HEK293 (cell line): ENCODE measurements at regions not wholly inside any gene's neighbourhood (a gene's known extent, or its start where the extent isn't known, plus 50 kb on each side); places are given as distances from the start of the nearest gene placed in this dataset.

Source experiments
- CTCF ChIA-PET: fragments of 350-600 bp; formaldehyde crosslinking; extraction: SDS; loops from one replicate; lab custom pipeline; 2021; ENCODE audit warnings: antibody characterized with exemption; lab: Yijun Ruan, JAX
- POLR2A ChIA-PET: fragments of 300-600 bp; formaldehyde crosslinking; extraction: SDS; loops from one replicate; lab custom pipeline; 2020; ENCODE audit warnings: antibody characterized with exemption, inconsistent platforms; lab: Yijun Ruan, JAX
- H3K27ac ChIP-seq: fragments of 200-500 bp; sonication (Bioruptor generic); 2 replicates; pipeline ENCODE4 v1.5.1; 2014; ENCODE audit warnings: low read depth, low read length, control low read depth, inconsistent platforms; ENCODE audit errors: extremely low read depth
- H3K36me3 ChIP-seq, 2 experiments: fragments of 200-500 bp in 1 of 2; sonication (Bioruptor generic) in 1 of 2; 1 replicate in 1 of 2; 2 replicates in 1 of 2; pipeline ENCODE4 v1.5.1; 2014 to 2017; ENCODE audit warnings: inconsistent platforms in 2 of 2, low read length in 2 of 2; ENCODE audit not compliant: control insufficient read depth in 2 of 2, insufficient read depth in 1 of 2
- H3K4me1 ChIP-seq: fragments of 200-500 bp; sonication (Bioruptor generic); 2 replicates; pipeline ENCODE4 v1.5.1; 2014; ENCODE audit warnings: mild to moderate bottlenecking, low read length, inconsistent platforms; ENCODE audit not compliant: control insufficient read depth, insufficient read depth
- H3K4me3 ChIP-seq: 2 replicates; pipeline ENCODE4 v1.5.1; 2011; ENCODE audit warnings: low read depth, mild to moderate bottlenecking, control low read depth, low read length, moderate library complexity
- H3K9me3 ChIP-seq: fragments of 200-500 bp; sonication (Bioruptor generic); 2 replicates; pipeline ENCODE4 v1.5.1; 2014; ENCODE audit warnings: low read depth, low read length, inconsistent platforms; ENCODE audit not compliant: control insufficient read depth, insufficient read depth
- ATF2 ChIP-seq: fragments of 450-650 bp; formaldehyde crosslinking; IDR thresholded peaks from 2 replicates; pipeline ENCODE4 v1.5.1; 2016; ENCODE audit warnings: missing biosample characterization, missing genetic modification characterization, low read depth
- BCL6B ChIP-seq: fragments of 450-650 bp; formaldehyde crosslinking; IDR thresholded peaks from 2 replicates; pipeline ENCODE4 v1.5.1; 2017; ENCODE audit warnings: missing biosample characterization, missing genetic modification characterization
- HIC1 ChIP-seq: fragments of 450-650 bp; formaldehyde crosslinking; IDR thresholded peaks from 2 replicates; pipeline ENCODE4 v1.5.1; 2016; ENCODE audit warnings: missing biosample characterization, missing genetic modification characterization
- KLF8 ChIP-seq: fragments of 450-650 bp; formaldehyde crosslinking; IDR thresholded peaks from 2 replicates; pipeline ENCODE4 v1.5.1; 2016; ENCODE audit warnings: missing biosample characterization, missing genetic modification characterization
- MYNN ChIP-seq: fragments of 450-650 bp; formaldehyde crosslinking; IDR thresholded peaks from 2 replicates; pipeline ENCODE4 v1.5.1; 2016; ENCODE audit warnings: missing biosample characterization, missing genetic modification characterization, borderline replicate concordance
- TCF7L2 ChIP-seq: IDR thresholded peaks from 2 replicates; pipeline ENCODE4 v1.6.1; 2011; ENCODE audit warnings: low read depth, mild to moderate bottlenecking, inconsistent platforms, low read length, moderate library complexity, borderline replicate concordance
- ZBTB6 ChIP-seq: fragments of 450-650 bp; formaldehyde crosslinking; IDR thresholded peaks from 2 replicates; pipeline ENCODE4 v1.5.1; 2017; ENCODE audit warnings: missing biosample characterization, missing genetic modification characterization
- ZFP41 ChIP-seq: fragments of 450-650 bp; formaldehyde crosslinking; IDR thresholded peaks from 2 replicates; pipeline ENCODE4 v1.5.1; 2016; ENCODE audit warnings: missing biosample characterization, missing genetic modification characterization, borderline replicate concordance
- ZNF16 ChIP-seq: fragments of 450-650 bp; formaldehyde crosslinking; IDR thresholded peaks from 2 replicates; pipeline ENCODE4 v1.5.1; 2016; ENCODE audit warnings: low read depth, missing biosample characterization, missing genetic modification characterization
- ZNF274 ChIP-seq, 2 experiments: fragments of 200-500 bp in 1 of 2; fragments of 450-650 bp in 1 of 2; sonication (Bioruptor generic) in 1 of 2; formaldehyde crosslinking in 1 of 2; IDR thresholded peaks; 2 replicates each; pipeline versions ENCODE4 v1.5.1 to v1.6.1; 2014 to 2016; ENCODE audit warnings: borderline replicate concordance in 1 of 2, inconsistent platforms in 1 of 2, low read length in 1 of 2, missing biosample characterization in 1 of 2, missing genetic modification characterization in 1 of 2
- ZNF473 ChIP-seq: fragments of 450-650 bp; formaldehyde crosslinking; IDR thresholded peaks from 2 replicates; pipeline ENCODE4 v1.5.1; 2017; ENCODE audit warnings: missing biosample characterization, missing genetic modification characterization
- ZNF488 ChIP-seq: fragments of 450-650 bp; formaldehyde crosslinking; IDR thresholded peaks from 2 replicates; pipeline ENCODE4 v1.5.1; 2016; ENCODE audit warnings: missing biosample characterization, missing genetic modification characterization
- ZNF548 ChIP-seq: fragments of 450-650 bp; formaldehyde crosslinking; IDR thresholded peaks from 2 replicates; pipeline ENCODE4 v1.5.1; 2016; ENCODE audit warnings: missing biosample characterization, missing genetic modification characterization
- ZNF571 ChIP-seq: fragments of 450-650 bp; formaldehyde crosslinking; IDR thresholded peaks from 2 replicates; pipeline ENCODE4 v1.5.0; 2017; ENCODE audit warnings: missing biosample characterization, missing genetic modification characterization
- ZNF654 ChIP-seq: fragments of 450-650 bp; formaldehyde crosslinking; IDR thresholded peaks from 2 replicates; pipeline ENCODE4 v1.5.1; 2016; ENCODE audit warnings: low read depth, missing biosample characterization, missing genetic modification characterization
- ZNF785 ChIP-seq: fragments of 450-650 bp; formaldehyde crosslinking; IDR thresholded peaks from 2 replicates; pipeline ENCODE4 v1.5.1; 2016; ENCODE audit warnings: missing biosample characterization, missing genetic modification characterization
- ZNF837 ChIP-seq: fragments of 450-650 bp; formaldehyde crosslinking; IDR thresholded peaks from 2 replicates; pipeline ENCODE4 v1.5.1; 2016; ENCODE audit warnings: missing biosample characterization, missing genetic modification characterization
- TF ChIP-seq, protein P1 (sequence below): fragments of 450-650 bp; formaldehyde crosslinking; IDR thresholded peaks from 2 replicates; pipeline ENCODE4 v1.5.1; 2016; ENCODE audit warnings: missing biosample characterization, missing genetic modification characterization

- no peak overlapping the region for H3K4me3 ChIP-seq
- POLR2A ChIA-PET = no interaction called here
- H3K27ac ChIP-seq = no peak overlapping the region
- H3K4me1 ChIP-seq = no peaks in the 10 kb centered on the region
- CTCF ChIA-PET = no interaction called here
- TF ChIP-seq ZNF837 (no peak), ZNF488 (no peak), ZNF473 (tag by site-specific recombination) (no peak), ATF2 (tag by site-specific recombination) (no peak), TCF7L2 (no peak), ZNF16 (tag by site-specific recombination) (no peak), ZFP41 (tag by site-specific recombination) (no peak), ZBTB6 (tag by site-specific recombination) (no peak)
- no peaks in the 10 kb centered on the region for H3K9me3 ChIP-seq
- no peaks in the 10 kb centered on the region for H3K36me3 ChIP-seq
Measured at GRCh38 chr6:77021778-77022177, 441.5 kb downstream of the HTR1B start.

- no peaks in the 10 kb centered on the region for H3K9me3 ChIP-seq
- no peak overlapping the region for H3K27ac ChIP-seq
- no peaks in the 10 kb centered on the region for H3K4me1 ChIP-seq
- CTCF ChIA-PET = no interaction called here
- POLR2A ChIA-PET = no interaction called here
- no peak overlapping the region for H3K4me3 ChIP-seq
- TF ChIP-seq ZNF785 (tag by site-specific recombination) = no peak
- TF ChIP-seq ZNF654 (tag by site-specific recombination) = no peak
- no peak for TF ChIP-seq ZNF571 (tag by site-specific recombination)
- no peak for TF ChIP-seq BCL6B (tag by site-specific recombination)
- TF ChIP-seq HIC1 (tag by site-specific recombination) = no peak
- TF ChIP-seq, protein P1, sequence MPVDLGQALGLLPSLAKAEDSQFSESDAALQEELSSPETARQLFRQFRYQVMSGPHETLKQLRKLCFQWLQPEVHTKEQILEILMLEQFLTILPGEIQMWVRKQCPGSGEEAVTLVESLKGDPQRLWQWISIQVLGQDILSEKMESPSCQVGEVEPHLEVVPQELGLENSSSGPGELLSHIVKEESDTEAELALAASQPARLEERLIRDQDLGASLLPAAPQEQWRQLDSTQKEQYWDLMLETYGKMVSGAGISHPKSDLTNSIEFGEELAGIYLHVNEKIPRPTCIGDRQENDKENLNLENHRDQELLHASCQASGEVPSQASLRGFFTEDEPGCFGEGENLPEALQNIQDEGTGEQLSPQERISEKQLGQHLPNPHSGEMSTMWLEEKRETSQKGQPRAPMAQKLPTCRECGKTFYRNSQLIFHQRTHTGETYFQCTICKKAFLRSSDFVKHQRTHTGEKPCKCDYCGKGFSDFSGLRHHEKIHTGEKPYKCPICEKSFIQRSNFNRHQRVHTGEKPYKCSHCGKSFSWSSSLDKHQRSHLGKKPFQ = no peak
- TF ChIP-seq MYNN (tag by site-specific recombination) = no peak
- TF ChIP-seq KLF8 (tag by site-specific recombination) = no peak
- no peak for TF ChIP-seq ZNF274 (IDR thresholded peaks at IDR 0.05; ENCODE audit: low read length)
- TF ChIP-seq ZNF274 (tag by site-specific recombination; IDR thresholded peaks at IDR 0.05; ENCODE audit: borderline replicate concordance) = no peak
- no peak for TF ChIP-seq ZNF16 (tag by site-specific recombination)
- no peak for TF ChIP-seq ZNF548 (tag by site-specific recombination)
- no peak for TF ChIP-seq ZNF488
- H3K36me3 ChIP-seq = no peaks in the 10 kb centered on the region
Measured at GRCh38 chr6:77021232-77021631, 442.1 kb downstream of the HTR1B start.
